Smooth muscle cell of the brain vasculature (primary cell): ENCODE measurements at regions not wholly inside any gene's neighbourhood (a gene's known extent, or its start where the extent isn't known, plus 50 kb on each side); places are given as distances from the start of the nearest gene placed in this dataset.
"Not testable (repeated sequence)": the region's sequence is repeated elsewhere in the genome, so short reads cannot be mapped to it uniquely, and the experiment has no call there.

Experiments
- DNase-seq: peaks from one replicate; pipeline ENCODE4 v3.0.0-alpha.2; 2012; ENCODE audit warnings: low read depth, low spot score

DNA sequence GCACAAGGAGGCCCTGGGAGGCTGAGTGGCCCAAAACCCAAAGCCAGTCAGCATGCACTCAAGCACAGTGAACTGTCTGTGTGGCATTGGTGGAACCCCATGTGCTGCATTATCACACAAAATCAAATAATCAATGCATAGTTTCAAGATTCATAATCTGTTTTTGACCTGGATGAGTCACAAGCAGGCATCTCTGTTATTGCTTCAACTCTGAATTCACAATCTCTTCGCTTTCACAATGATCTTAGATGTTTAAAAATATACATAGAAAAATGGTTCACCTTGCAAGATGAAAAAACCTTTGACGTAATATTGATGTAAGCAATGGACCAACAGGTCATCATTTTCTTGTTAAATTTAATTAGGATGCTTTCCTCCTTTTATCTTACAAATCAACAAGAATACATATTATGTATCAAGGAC lies 455.4 kb downstream of the IRS2 start:
- DNase-seq, result no peak

DNA sequence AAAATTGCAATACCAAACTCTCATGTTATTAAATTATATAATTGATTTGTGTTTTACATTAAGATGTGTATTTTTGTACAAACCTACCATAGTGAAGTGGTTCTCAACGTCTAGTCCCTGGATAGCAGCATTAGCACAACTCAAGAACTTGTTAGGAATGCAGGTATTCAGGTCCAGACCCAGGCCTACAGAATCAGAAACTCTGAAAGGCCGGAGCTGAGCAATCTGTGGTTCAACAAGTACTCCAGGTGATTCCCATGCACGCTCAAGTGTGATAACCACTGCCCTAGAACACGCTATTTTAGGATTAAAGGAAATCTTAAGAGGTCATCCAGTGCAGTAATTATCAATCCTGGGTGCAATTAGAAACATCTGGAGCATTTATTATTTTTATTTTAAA lies 456.3 kb downstream of the IRS2 start:
- DNase-seq, result no peak

GRCh38 chr13:109329175-109329574 lies 457.2 kb downstream of the IRS2 start:
- no peak for DNase-seq

- no peak for DNase-seq
These were observed 459.8 kb downstream of the IRS2 start for GRCh38 chr13:109326601-109327000.

- DNase-seq, result no peak
These were observed 463.0 kb downstream of the IRS2 start for GRCh38 chr13:109323338-109323737.

DNA sequence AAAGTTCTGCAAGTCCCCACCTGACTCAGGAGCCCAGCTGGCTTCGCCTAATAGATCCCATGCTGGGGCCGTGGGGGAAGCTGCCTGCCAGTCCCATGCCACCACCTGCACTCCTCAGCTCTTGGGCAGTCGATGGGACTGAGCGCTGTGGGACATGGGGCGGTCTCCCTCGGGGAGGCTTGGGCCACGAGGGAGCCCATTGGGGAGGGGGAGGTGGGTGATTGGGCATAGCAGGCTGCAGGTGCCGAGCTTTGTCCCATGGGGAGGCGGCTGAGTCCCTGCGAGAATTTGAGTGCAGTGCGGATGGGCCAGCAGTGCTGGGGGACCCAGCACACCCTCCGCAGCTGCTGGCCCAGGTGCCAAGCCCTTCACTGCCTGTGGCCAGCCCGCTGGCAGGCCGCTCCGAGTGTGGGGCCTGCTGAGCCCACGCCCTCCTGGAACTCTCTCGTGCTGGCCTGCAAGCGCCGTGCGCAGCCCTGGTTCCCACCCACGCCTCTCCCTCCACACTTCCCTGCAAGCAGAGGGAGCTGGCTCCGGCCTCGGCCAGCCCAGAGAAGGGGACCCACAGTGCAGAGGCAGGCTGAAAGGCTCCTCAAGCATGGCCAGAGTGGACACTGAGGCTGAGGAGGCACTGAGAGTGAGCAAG lies 467.3 kb downstream of the IRS2 start:
- no peak for DNase-seq

DNA sequence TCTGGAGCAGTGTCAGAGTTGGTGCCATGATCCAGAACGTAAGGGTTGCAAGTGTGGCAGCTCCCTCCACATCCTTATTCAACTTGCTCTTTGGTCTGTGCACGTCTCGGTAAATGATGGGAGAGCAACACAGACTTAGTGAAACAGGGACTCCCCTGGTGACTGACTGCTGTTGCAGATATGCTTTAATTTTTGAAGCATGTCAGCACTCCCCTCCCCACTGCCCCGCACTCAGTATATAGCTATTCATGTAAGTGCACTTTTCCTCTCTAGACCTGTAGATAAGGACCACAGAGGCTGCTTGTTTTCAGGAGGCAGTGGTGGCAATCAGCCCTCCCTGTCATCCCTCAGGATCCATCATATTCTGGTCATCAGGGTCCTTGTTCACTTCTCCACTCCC lies 470.9 kb downstream of the IRS2 start:
- no peak for DNase-seq

- DNase-seq, result no peak
These were observed 472.3 kb downstream of the IRS2 start for GRCh38 chr13:109314101-109314500.

- DNase-seq, result no peak
These were observed 474.0 kb downstream of the IRS2 start for GRCh38 chr13:109312399-109312798.

DNA sequence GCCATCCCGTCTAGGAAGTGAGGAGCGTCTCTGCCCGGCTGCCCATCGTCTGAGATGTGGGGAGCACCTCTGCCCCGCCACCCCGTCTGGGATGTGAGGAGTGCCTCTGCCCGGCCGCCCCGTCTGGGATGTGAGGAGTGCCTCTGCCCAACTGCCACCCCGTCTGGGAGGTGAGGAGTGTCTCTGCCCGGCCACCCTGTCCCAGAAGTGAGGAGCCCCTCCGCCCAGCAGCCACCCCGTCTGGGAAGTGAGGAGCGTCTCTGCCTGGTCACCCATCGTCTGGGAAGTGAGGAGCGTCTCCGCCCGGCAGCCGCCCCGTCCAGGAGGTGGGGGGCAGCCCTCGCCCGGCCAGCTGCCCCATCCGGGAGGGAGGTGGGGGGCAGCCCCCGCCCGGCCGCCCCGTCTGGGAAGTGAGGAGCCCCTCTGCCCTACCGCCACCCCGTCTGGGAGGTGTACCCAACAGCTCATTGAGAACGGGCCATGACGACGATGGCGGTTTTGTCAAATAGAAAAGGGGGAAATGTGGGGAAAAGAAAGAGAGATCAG lies 474.9 kb downstream of the IRS2 start:
- not testable (repeated sequence) for DNase-seq

DNA sequence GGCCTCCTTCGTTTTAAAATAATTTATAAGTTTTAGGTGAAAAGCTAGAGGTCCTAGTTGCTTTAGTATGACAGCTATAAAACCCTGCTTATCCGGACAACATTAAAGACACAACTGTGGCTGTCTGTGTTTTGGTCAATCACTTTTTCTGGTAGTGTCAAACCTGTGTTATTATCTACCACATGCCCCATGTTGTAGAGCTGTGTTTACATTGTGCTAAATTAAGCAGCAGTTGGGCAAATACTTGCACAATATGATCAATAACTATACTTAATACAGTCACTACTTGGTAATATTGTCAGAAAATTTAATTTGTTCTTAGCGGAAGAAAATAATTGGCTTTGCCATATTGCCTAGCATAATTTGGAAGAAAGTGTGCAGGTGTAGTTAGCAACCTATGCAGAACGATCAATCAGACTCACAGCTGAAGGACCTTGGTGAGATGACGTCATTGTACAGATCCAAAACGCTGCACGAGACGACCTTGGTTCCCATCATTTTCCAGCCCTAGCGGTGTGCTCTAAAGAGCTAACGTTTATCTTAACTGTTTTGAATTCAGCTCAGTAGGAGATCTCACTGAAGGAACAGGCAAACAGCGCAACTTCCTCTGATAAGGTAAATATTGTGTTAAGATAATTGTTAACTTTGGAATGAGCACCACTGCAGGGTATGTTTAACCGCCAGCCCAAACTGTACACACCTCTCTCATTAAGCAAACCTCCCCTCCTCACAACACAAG lies 476.6 kb downstream of the IRS2 start:
- DNase-seq, result no peak

DNA sequence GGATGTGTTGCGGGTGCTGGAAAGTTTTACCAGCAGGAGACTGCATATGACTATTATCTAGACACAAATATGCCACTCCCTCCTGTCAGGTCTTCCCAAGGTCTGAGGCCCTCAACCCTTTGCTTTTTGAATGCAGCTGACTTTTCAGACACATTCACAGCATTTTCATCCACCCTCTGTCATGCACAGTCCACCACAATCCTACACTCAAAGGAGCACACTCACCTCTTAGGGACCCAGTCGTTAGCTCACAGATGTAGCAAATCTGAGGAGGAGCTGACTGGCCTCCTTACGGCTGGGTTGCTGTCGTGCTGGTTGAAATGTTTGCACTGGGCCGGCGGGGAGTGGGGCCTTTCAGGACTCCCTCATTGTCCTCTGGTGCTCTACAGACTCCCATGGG lies 479.4 kb downstream of the IRS2 start:
- DNase-seq, result no peak

DNA sequence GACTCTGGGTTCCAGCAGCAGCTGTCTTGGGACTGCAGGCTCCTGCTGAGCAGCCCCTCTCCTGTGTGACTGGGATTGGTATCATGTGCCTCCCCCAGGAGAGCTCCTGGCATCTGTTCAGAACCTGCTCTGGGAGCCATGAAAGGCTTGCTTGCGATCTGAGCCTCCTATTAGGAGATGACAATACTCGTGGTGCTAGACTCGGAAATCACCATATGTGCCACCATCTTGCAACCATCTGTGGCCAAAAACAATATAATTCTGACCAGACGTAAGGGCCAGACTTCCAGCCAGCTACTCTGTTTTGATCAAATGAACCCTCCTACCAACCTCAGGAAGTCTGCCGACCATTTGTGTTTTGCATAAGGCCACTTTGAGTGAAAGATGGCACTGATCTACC lies 484.7 kb downstream of the IRS2 start:
- DNase-seq, result no peak

DNA sequence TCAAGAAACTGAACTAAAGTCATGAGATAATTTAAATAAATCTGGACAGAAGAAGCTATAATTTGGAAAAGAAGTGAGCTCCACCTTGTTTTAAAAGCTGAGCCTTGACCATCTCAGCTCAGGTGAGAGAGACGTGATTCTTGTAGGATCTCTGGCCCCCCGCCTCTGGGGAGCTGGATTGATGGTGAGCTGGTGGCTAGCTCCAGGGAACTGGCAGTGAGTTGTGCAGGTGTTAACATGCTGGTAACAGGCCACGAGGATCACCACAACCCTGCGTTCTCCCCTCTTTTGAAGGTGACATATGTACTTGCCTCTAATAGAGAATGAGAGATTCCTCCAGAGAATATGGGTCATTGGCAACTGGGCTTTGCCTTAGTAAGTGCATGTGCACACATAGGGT lies 485.1 kb downstream of the IRS2 start:
- no peak for DNase-seq

GRCh38 chr13:109297628-109298027 lies 488.8 kb downstream of the IRS2 start:
- DNase-seq, result no peak

GRCh38 chr13:109293166-109293565 lies 493.2 kb downstream of the IRS2 start:
- DNase-seq, result no peak

DNA sequence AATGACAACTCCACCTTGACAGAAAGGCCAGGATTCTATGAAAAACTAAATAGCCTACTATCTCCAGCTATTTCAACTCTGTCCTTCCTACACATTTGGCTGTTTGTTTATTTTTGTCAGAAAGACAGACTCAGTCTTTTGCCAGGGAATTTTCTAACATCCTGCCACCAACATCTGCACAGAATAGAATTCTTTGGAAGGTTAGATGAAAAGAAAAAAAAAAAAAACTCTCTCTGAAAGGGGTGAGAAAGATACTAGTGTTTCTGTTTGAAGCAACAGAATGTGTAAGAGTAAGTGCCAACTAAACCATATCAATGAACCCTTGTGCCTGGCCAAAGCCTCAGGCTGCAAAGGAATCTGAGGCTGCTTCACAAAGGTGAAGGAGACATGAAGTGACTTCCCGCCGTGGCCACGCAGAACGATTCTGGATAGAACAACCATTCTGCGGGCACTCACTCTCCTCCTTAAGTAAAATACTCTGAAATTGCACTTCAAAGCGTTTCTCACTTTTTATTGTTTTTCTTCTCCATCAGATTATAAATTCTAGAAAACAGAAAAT lies 498.2 kb downstream of the IRS2 start:
- DNase-seq, result no peak

DNA sequence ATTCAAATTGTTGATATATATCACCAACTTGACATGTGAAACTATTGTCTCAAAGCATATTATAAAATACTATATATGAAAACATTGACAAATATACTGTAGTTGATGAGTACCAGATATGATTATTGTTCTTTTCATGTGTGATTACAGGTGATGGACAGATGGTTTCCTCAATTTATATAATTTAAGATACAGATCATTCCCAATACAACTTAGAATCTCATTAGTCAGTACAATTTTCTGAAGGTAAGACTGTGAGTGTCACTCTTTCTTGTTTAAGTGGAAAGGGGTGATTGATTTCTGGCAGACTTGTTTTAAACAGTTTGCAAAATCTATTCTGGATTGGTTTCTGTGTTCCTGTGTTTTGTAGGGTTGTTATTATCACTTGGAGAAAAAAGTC lies 498.8 kb downstream of the IRS2 start:
- no peak for DNase-seq

DNA sequence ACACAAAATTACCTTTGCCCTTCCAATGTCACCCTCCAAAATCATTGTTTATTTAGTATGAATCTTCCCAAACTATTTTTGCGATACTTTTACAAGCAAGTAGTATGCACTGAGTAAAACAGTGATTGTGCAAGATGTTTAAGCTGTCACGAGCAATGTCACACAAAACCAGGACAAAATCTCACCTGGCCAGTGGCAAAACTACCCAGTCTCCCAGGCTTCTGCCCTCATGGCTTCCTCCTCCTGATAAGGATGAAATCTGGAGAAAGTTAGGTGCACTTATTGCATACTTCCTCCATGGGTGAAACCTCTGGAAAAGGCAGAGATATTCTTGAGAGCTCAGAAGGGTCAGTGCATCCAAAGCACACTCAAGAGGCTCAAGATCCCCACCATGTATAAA lies 500.8 kb downstream of the IRS2 start:
- DNase-seq, result no peak

DNA sequence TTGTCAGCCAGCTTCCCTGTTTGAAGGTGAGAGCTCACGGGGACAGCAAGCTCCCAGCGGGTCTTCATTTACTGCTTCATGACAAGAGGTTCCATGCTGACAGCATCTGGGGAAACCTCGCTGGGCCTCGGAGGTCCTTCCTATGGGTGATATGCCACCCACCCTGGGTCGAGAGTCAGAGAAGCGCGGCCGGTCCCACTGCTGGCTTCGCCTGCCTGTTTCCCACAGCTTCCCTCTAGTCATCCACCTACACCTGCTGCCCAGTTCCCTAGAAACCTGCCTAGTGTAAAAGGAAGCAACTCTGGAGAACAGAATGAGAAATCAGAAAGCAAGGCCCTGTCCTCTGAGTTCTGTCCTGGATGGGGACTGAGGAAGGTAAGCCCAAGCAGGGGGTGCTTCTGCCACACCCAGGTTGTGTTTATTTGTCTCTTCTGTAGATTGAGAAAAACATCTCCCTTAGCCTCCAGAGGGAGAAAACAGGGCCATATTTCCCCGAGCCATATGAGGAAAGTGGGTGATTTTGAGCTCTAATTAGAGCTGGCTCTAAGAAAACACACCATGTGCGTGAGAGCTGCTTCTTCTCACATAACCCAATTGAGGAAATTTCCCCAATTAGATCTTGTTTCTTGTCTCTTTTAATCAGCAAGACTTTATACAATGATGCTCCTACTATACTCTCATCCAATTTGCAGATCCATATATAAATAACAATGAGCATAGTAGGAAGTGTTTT lies 504.3 kb downstream of the IRS2 start:
- DNase-seq, result no peak

DNA sequence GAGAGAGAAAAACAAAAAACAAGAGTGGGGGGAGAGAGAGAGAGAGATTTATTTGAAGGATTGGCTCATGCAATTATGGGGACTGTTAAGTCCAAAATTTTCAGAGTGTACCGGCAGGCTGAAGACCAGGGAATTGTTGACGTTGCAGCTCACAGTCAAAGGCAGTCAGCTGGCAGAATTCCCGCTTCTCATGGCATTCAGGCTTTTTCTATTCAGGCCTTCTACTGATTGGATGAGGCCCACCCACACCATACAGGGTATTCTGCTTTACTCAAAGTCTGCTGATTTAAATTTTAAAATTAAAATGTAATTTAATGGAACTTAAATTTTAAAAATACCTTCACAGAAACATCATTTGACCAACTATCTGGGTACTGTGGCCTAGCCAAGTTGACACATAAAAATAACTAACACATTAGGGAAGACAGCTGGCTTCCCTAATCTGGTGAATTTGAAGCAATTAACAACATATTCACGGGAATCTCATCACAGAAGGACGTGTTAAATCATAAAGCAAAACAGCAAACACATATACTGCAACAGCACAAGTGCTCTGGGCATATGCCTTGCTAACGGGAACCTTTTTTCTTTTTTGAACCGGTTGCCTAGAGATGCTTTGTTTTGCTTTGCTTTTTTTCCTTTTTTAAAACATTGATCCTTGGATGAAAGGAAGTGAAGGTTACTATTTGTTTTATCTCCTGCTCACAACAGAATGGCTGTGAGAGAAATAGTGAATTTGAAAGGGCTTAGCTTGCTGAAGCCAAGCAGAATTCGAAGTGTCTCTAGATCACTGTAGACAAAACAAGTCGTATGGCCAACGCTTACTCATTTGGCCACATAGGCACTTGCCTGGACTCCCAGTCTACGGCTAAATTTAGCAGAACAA lies 505.1 kb downstream of the IRS2 start:
- DNase-seq, result no peak
